NB4 (cell line): ENCODE measurements at regions not wholly inside any gene's neighbourhood (a gene's known extent, or its start where the extent isn't known, plus 50 kb on each side); places are given as distances from the start of the nearest gene placed in this dataset.

Source experiments
- CTCF ChIP-seq: IDR thresholded peaks from one replicate; pipeline ENCODE4 v1.5.1; 2012; ENCODE audit warnings: low read depth, low read length
- MAX ChIP-seq: IDR thresholded peaks from 2 replicates; pipeline ENCODE4 v1.6.1; 2011; ENCODE audit warnings: low read depth, low read length
- MYC ChIP-seq: IDR thresholded peaks from 2 replicates; pipeline ENCODE4 v1.6.1; 2011; ENCODE audit warnings: low read depth, low read length
- POLR2A ChIP-seq: IDR thresholded peaks from 2 replicates; pipeline ENCODE4 v1.6.1; 2011; ENCODE audit warnings: mild to moderate bottlenecking; ENCODE audit not compliant: insufficient read length; ENCODE audit errors: extremely low read depth

DNA sequence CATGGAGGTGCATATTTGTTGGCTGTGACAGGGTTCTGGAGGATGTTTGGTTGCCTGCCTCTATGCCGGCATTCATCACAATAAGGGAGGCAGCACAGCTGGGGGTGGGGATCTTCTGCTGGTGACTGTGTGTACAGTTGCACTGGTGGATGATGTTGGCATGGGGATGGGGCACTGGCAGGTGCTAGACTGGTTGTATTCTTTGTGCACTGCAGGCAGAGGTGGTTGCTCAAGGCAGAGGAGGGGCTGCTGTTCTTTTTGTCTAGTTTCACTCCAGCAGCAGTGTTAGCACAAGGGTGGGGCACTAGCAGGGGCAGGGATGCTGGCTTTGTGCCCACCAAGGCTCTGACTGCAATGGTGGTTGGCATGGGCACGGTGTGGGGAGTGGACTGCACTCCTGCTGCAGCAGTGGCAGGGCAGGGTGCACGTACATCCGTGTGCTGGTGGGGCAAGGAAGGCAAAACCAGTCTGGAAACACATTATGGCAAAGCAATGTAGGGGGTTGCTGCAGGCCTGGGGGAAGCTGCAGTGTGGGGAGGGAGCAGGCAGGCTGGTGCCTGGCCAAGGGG, 69.3 kb downstream of the ISOC1 start:
- TF ChIP-seq POLR2A = no peak
- TF ChIP-seq CTCF = no peak
- TF ChIP-seq MAX = no peak
- TF ChIP-seq MYC = no peak
